Liver (tissue), 3 donors: ENCODE measurements at regions not wholly inside any gene's neighbourhood (a gene's known extent, or its start where the extent isn't known, plus 50 kb on each side); places are given as distances from the start of the nearest gene placed in this dataset.

ENCODE experiments used
- ATF3 ChIP-seq: IDR thresholded peaks from 2 replicates; pipeline ENCODE4 v1.6.1; 2016; ENCODE audit warnings: antibody characterized with exemption
- CTCF ChIP-seq: fragments of 150-350 bp; IDR thresholded peaks from 2 replicates; pipeline ENCODE4 v1.5.1; 2017; ENCODE audit warnings: improper control_type of control experiment, low read depth, low read length; ENCODE audit not compliant: missing input control
- EGR1 ChIP-seq, 2 donors: IDR thresholded peaks; 2 replicates each; pipeline ENCODE4 v1.6.1; 2016 to 2018; ENCODE audit warnings: antibody characterized with exemption in 2 of 2, low read depth in 2 of 2
- RAD21 ChIP-seq, 2 donors: IDR thresholded peaks; 2 replicates each; pipeline ENCODE4 v1.6.1; 2016; ENCODE audit warnings: antibody characterized with exemption in 2 of 2, mild to moderate bottlenecking in 2 of 2
- YY1 ChIP-seq: IDR thresholded peaks from 2 replicates; pipeline ENCODE4 v1.6.1; 2016; ENCODE audit warnings: antibody characterized with exemption, mild to moderate bottlenecking
- donor health status: healthy.
- donor health status: healthy.

GRCh38 chr12:124458220-124458991, 109.0 kb downstream of the NCOR2 start:
- no peak for TF ChIP-seq EGR1 (IDR thresholded peaks at IDR 0.05; ENCODE audit: low read depth in 2 of 2)
- TF ChIP-seq RAD21 (IDR thresholded peaks at IDR 0.05) = no peak
- no peak for TF ChIP-seq YY1
- no peak for TF ChIP-seq CTCF
- TF ChIP-seq ATF3 = no peak
